CD14-positive monocyte (primary cell): ENCODE measurements at regions not wholly inside any gene's neighbourhood (a gene's known extent, or its start where the extent isn't known, plus 50 kb on each side); places are given as distances from the start of the nearest gene placed in this dataset.

ENCODE experiments used
- DNase-seq, 3 donors: peaks; one replicate each; pipeline ENCODE4 v3.0.0-alpha.2; 2011 to 2022
- H2AFZ ChIP-seq: 2 replicates; pipeline ENCODE4 v1.6.0; 2012; ENCODE audit warnings: mild to moderate bottlenecking, low read depth, low read length, inconsistent platforms; ENCODE audit not compliant: insufficient read depth, poor library complexity, severe bottlenecking
- H3K27ac ChIP-seq, 2 donors: 1 replicate in 1 of 2; 2 replicates in 1 of 2; pipeline ENCODE4 v1.5.1; 2012 to 2013; ENCODE audit warnings: low read length in 2 of 2, control low read depth in 1 of 2, inconsistent platforms in 1 of 2, low read depth in 1 of 2, mild to moderate bottlenecking in 1 of 2
- H3K27me3 ChIP-seq, 2 donors: one replicate each; pipeline versions ENCODE4 v1.6.0 to v1.6.1; 2011 to 2013; ENCODE audit warnings: low read length in 2 of 2; ENCODE audit not compliant: control insufficient read depth in 2 of 2, insufficient read depth in 2 of 2
- H3K36me3 ChIP-seq, 2 donors: replicated peaks in 1 of 2; 1 replicate in 1 of 2; 2 replicates in 1 of 2; pipeline versions ENCODE4 v1.5.1 to v1.6.1; 2012 to 2013; ENCODE audit warnings: low read length in 2 of 2, control low read depth in 1 of 2, inconsistent platforms in 1 of 2, mild to moderate bottlenecking in 1 of 2; ENCODE audit not compliant: insufficient read depth in 2 of 2, control insufficient read depth in 1 of 2
- H3K4me1 ChIP-seq, 2 donors: 1 replicate in 1 of 2; 2 replicates in 1 of 2; pipeline versions ENCODE4 v1.5.1 to v1.6.1; 2012 to 2013; ENCODE audit warnings: low read length in 2 of 2, control low read depth in 1 of 2, inconsistent platforms in 1 of 2, mild to moderate bottlenecking in 1 of 2, moderate library complexity in 1 of 2; ENCODE audit not compliant: insufficient read depth in 2 of 2, control insufficient read depth in 1 of 2
- H3K4me2 ChIP-seq: replicated peaks from 2 replicates; pipeline ENCODE3; 2012; ENCODE audit warnings: low read length, moderate library complexity, mild to moderate bottlenecking; ENCODE audit not compliant: poor library complexity, severe bottlenecking; ENCODE audit errors: extremely low read depth
- H3K4me3 ChIP-seq, 3 experiments: fragments of 200-600 bp in 1 of 3; sonication (generic) in 1 of 3; replicated peaks in 1 of 3; 1 replicate in 2 of 3; 2 replicates in 1 of 3; pipeline ENCODE4 v1.5.1; 2011 to 2013; ENCODE audit warnings: low read length in 3 of 3, mild to moderate bottlenecking in 3 of 3, control low read depth in 2 of 3, low read depth in 2 of 3, inconsistent platforms in 1 of 3, moderate library complexity in 1 of 3
- H3K79me2 ChIP-seq: 2 replicates; pipeline ENCODE4 v1.6.0; 2012; ENCODE audit warnings: mild to moderate bottlenecking, control low read depth, inconsistent platforms, low read length, moderate library complexity; ENCODE audit not compliant: insufficient read depth
- H3K9ac ChIP-seq: 2 replicates; pipeline ENCODE4 v1.6.0; 2017; ENCODE audit warnings: low read length, mild to moderate bottlenecking; ENCODE audit not compliant: insufficient read depth, poor library complexity, severe bottlenecking
- H3K9me3 ChIP-seq, 2 donors: replicated peaks in 1 of 2; 1 replicate in 1 of 2; 2 replicates in 1 of 2; pipeline versions ENCODE4 v1.5.1 to v1.6.1; 2012 to 2013; ENCODE audit warnings: low read length in 2 of 2, control low read depth in 1 of 2; ENCODE audit not compliant: control insufficient read depth in 1 of 2, insufficient read depth in 1 of 2
- H4K20me1 ChIP-seq: 2 replicates; pipeline ENCODE4 v1.6.0; 2012; ENCODE audit warnings: mild to moderate bottlenecking, low read length, control low read depth, moderate library complexity; ENCODE audit not compliant: insufficient read depth
- H3K27ac Mint-ChIP-seq, 7 donors: one replicate each; pipeline ENCODE4 v1.8.0; 2020; ENCODE audit warnings: mild to moderate bottlenecking in 7 of 7, mixed read lengths in 7 of 7, moderate library complexity in 6 of 7, inconsistent platforms in 2 of 7
- H3K27me3 Mint-ChIP-seq, 3 donors: one replicate each; pipeline ENCODE4 v1.8.0; 2021 to 2022; ENCODE audit warnings: low read depth in 3 of 3, mild to moderate bottlenecking in 3 of 3, mixed read lengths in 3 of 3, moderate library complexity in 3 of 3, inconsistent platforms in 1 of 3
- H3K36me3 Mint-ChIP-seq, 2 donors: one replicate each; pipeline ENCODE4 v1.8.0; 2020; ENCODE audit warnings: mixed read lengths in 2 of 2, inconsistent platforms in 1 of 2, mild to moderate bottlenecking in 1 of 2
- H3K4me1 Mint-ChIP-seq: one replicate; pipeline ENCODE4 v1.8.0; 2020; ENCODE audit warnings: mild to moderate bottlenecking, mixed read lengths
- H3K4me3 Mint-ChIP-seq, 2 donors: one replicate each; pipeline ENCODE4 v1.8.0; 2020; ENCODE audit warnings: mild to moderate bottlenecking in 2 of 2, mixed read lengths in 2 of 2, moderate library complexity in 1 of 2
- H3K9me3 Mint-ChIP-seq, 7 donors: one replicate each; pipeline ENCODE4 v1.8.0; 2020 to 2022; ENCODE audit warnings: mixed read lengths in 7 of 7, mild to moderate bottlenecking in 6 of 7, moderate library complexity in 6 of 7, inconsistent platforms in 2 of 7
- CTCF ChIP-seq: fragments of 200-600 bp; IDR thresholded peaks from one replicate; pipeline ENCODE4 v1.8.0; 2022; ENCODE audit warnings: antibody characterized with exemption, mild to moderate bottlenecking
- WGBS: methylation state at CpG from one replicate; pipeline ENCODE4 v1.1.5; 2013; ENCODE audit warnings: missing lambda C conversion rate; ENCODE audit not compliant: insufficient coverage; 5-methylcytosine and 5-hydroxymethylcytosine counted together
- intact Hi-C, 2 donors: fragments of 100-400 bp; cut with micrococcal nuclease; formaldehyde crosslinking; loops; one replicate each; pipeline versions ENCODE4 v1.15.0 to v1.15.1; 2023

DNA sequence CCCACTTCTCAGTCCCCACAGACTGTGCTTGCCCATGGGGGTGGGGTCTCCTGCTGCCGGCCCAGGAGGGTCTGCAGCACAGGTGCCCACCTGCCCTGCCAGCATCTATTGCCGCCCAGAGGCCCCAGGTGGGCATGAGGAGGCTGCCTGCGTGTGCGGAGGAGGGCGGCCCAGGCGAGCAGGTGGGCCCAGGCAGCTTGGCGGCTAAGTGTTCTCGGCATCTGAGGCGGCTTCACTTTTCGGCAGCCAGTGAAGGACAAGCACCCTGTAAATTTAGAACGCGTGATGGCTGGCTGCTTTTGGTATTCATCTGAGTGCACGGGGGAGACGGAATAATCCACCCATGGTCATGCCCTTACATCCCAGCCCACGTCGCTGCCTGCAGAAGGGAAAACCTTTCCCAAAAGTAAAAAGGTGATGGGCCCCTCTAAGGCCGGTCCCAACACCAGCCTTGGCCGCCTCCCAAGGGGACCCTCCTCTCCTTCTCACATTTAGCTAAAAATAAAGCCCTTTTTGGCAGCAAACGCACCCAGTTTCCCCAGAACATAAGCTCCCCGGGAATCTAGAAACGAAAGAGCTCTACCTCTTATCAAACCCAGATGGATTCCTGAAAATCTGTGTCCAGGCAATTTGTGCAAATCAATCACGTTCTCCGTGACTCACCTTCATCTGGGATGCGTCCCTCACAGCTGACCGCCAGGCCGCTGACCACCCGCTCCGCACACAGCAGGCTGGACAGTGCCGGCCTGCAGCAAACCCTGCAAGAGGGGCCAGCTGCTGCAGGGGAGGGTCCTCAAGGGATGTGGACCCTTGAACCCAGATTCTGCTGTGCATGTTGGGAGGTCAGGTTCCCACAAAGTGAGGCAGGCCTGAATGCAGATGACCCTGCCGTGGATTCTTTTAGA lies 79.4 kb downstream of the RBFOX3 start:
- 92% methylated on average over 30 of the region's 30 CpGs for WGBS
- no peak overlapping the region for H3K27ac Mint-ChIP-seq
- H3K27me3 Mint-ChIP-seq: peaks cover 4 to 18% (median 15%) of the 10 kb centered on the region in 3 donors

More for the DNA sequence above, 79.4 kb downstream of the RBFOX3 start:
- Mint-ChIP-seq H3K9me3 (no peaks in the 10 kb centered on the region), H3K4me3 (no peak overlapping the region), H3K36me3 (no peaks in the 10 kb centered on the region), H3K4me1 (no peaks in the 10 kb centered on the region)
- H3K27me3 ChIP-seq: peaks cover 0 to 3% of the 10 kb centered on the region in 2 donors
- H3K79me2 ChIP-seq: no peaks in the 10 kb centered on the region
- no peak overlapping the region for H3K9ac ChIP-seq
- intact Hi-C loops: no loop called here
- H3K36me3 ChIP-seq: no peaks in the 10 kb centered on the region
- no peak overlapping the region for H2AFZ ChIP-seq
- H4K20me1 ChIP-seq: no peaks in the 10 kb centered on the region
- no peak overlapping the region for H3K4me2 ChIP-seq
- DNase-seq: no peak
- TF ChIP-seq CTCF: no peak
- no peaks in the 10 kb centered on the region for H3K9me3 ChIP-seq
- no peaks in the 10 kb centered on the region for H3K4me1 ChIP-seq
- no peak overlapping the region for H3K4me3 ChIP-seq
- no peak overlapping the region for H3K27ac ChIP-seq
